Ishikawa (cell line): ENCODE measurements at regions not wholly inside any gene's neighbourhood (a gene's known extent, or its start where the extent isn't known, plus 50 kb on each side); places are given as distances from the start of the nearest gene placed in this dataset.

ENCODE experiments used
- CEBPB ChIP-seq: IDR thresholded peaks from 2 replicates; pipeline ENCODE4 v1.6.1; 2012
- CREB1 ChIP-seq: IDR thresholded peaks from 2 replicates; pipeline ENCODE4 v1.6.1; 2012; ENCODE audit warnings: low read depth
- EGR1 ChIP-seq: IDR thresholded peaks from 2 replicates; pipeline ENCODE4 v1.6.1; 2012
- EP300 ChIP-seq: IDR thresholded peaks from 2 replicates; pipeline ENCODE4 v1.6.1; 2012; ENCODE audit warnings: borderline replicate concordance
- FOXM1 ChIP-seq: IDR thresholded peaks from 2 replicates; pipeline ENCODE4 v1.6.1; 2012; ENCODE audit warnings: low read depth, borderline replicate concordance
- NFIC ChIP-seq: IDR thresholded peaks from 2 replicates; pipeline ENCODE4 v1.6.1; 2012
- RAD21 ChIP-seq: IDR thresholded peaks from 2 replicates; pipeline ENCODE4 v1.6.1; 2012; ENCODE audit warnings: low read depth
- TAF1 ChIP-seq: IDR thresholded peaks from 2 replicates; pipeline ENCODE4 v1.6.1; 2012; ENCODE audit warnings: low read depth, mild to moderate bottlenecking
- TCF12 ChIP-seq: IDR thresholded peaks from 2 replicates; pipeline ENCODE4 v1.6.1; 2012; ENCODE audit warnings: low read depth
- TEAD4 ChIP-seq: IDR thresholded peaks from 2 replicates; pipeline ENCODE4 v1.6.1; 2012
- USF1 ChIP-seq: IDR thresholded peaks from 2 replicates; pipeline ENCODE4 v1.6.1; 2012
- YY1 ChIP-seq: IDR thresholded peaks from 2 replicates; pipeline ENCODE4 v1.6.1; 2012; ENCODE audit warnings: low read depth
- ZBTB7A ChIP-seq: IDR thresholded peaks from 2 replicates; pipeline ENCODE4 v1.6.1; 2012; ENCODE audit warnings: low read depth
- TF ChIP-seq, protein P1 (sequence below): IDR thresholded peaks from 2 replicates; pipeline ENCODE4 v1.6.1; 2012
- TF ChIP-seq, protein P2 (sequence below): IDR thresholded peaks from 2 replicates; pipeline ENCODE4 v1.6.1; 2012; ENCODE audit warnings: low read depth, mild to moderate bottlenecking

DNA sequence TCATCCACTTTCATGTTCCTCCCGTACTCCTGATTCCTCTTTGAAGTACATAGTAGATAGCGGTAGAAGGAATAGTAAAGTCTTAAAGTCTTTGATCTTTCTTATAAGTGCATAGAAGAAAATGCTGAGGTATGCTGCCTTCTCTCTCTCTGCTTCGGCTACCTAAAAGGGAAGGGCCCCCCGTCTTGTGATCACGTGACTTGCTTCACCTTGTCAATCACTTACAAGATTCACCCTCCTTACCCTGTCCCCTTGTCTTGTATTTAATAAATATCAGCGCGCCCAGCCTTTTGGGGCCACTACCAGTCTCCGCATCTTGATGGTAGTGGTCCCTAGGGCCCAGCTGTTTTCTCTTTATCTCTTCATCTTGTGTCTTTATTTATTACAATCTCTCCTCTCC is 932.2 kb upstream of the FANCL start:
- TF ChIP-seq ZBTB7A (no peak), YY1 (no peak), CEBPB (no peak), EGR1 (no peak), EP300 (no peak), RAD21 (no peak)
- TF ChIP-seq, protein P1, sequence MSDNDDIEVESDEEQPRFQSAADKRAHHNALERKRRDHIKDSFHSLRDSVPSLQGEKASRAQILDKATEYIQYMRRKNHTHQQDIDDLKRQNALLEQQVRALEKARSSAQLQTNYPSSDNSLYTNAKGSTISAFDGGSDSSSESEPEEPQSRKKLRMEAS: no peak
- TF ChIP-seq, protein P2, sequence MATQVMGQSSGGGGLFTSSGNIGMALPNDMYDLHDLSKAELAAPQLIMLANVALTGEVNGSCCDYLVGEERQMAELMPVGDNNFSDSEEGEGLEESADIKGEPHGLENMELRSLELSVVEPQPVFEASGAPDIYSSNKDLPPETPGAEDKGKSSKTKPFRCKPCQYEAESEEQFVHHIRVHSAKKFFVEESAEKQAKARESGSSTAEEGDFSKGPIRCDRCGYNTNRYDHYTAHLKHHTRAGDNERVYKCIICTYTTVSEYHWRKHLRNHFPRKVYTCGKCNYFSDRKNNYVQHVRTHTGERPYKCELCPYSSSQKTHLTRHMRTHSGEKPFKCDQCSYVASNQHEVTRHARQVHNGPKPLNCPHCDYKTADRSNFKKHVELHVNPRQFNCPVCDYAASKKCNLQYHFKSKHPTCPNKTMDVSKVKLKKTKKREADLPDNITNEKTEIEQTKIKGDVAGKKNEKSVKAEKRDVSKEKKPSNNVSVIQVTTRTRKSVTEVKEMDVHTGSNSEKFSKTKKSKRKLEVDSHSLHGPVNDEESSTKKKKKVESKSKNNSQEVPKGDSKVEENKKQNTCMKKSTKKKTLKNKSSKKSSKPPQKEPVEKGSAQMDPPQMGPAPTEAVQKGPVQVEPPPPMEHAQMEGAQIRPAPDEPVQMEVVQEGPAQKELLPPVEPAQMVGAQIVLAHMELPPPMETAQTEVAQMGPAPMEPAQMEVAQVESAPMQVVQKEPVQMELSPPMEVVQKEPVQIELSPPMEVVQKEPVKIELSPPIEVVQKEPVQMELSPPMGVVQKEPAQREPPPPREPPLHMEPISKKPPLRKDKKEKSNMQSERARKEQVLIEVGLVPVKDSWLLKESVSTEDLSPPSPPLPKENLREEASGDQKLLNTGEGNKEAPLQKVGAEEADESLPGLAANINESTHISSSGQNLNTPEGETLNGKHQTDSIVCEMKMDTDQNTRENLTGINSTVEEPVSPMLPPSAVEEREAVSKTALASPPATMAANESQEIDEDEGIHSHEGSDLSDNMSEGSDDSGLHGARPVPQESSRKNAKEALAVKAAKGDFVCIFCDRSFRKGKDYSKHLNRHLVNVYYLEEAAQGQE: no peak

DNA sequence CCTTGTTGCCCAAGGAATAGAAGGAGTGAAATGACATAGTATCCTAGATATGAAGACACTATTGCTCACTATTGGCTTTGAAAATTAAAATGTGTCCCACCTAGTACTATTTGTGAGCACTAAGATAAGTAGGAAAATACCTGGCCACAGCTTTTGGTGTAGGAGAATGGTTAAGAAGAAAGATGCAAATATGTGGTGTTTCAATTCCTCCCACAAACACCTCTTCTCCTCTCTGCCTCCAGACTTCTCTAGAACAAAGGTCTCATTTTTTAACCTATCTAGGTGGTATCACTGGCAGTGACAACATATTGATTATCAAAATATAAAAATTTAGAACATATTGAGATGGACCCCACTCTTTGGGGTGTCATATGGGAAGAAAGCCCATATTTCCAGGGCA is 929.9 kb upstream of the FANCL start:
- TF ChIP-seq, protein P2: no peak
- TF ChIP-seq YY1 (no peak), ZBTB7A (no peak), USF1 (no peak), CEBPB (no peak), RAD21 (no peak), TAF1 (no peak), TEAD4 (no peak), FOXM1 (no peak), EGR1 (no peak), EP300 (no peak), NFIC (no peak), TCF12 (no peak), CREB1 (no peak)
- TF ChIP-seq, protein P1: no peak

- TF ChIP-seq, protein P2: no peak
- no peak for TF ChIP-seq NFIC
- TF ChIP-seq, protein P1: no peak
- TF ChIP-seq RAD21: no peak
- no peak for TF ChIP-seq TAF1
- no peak for TF ChIP-seq YY1
- no peak for TF ChIP-seq CEBPB
- TF ChIP-seq ZBTB7A: no peak
- no peak for TF ChIP-seq EP300
- no peak for TF ChIP-seq EGR1
- no peak for TF ChIP-seq TEAD4
- TF ChIP-seq CREB1: no peak
- no peak for TF ChIP-seq TCF12
- TF ChIP-seq FOXM1: no peak
These were observed 927.6 kb upstream of the FANCL start for GRCh38 chr2:59168766-59169165.

GRCh38 chr2:59167514-59167913 is 926.4 kb upstream of the FANCL start:
- TF ChIP-seq TEAD4 (no peak), NFIC (no peak), USF1 (no peak), EP300 (no peak), FOXM1 (no peak), CEBPB (no peak), ZBTB7A (no peak), YY1 (no peak), TCF12 (no peak)
